KMS-11 (cell line): ENCODE measurements at regions not wholly inside any gene's neighbourhood (a gene's known extent, or its start where the extent isn't known, plus 50 kb on each side); places are given as distances from the start of the nearest gene placed in this dataset.

Source experiments
- H2AFZ ChIP-seq: fragments of 200-600 bp; sonication (generic); 2 replicates; pipeline ENCODE4 v1.6.1; 2016; ENCODE audit warnings: antibody characterized with exemption, mixed run types, low read depth
- H3K27ac ChIP-seq: fragments of 200-600 bp; sonication (generic); 2 replicates; pipeline ENCODE4 v1.6.1; 2016; ENCODE audit warnings: mild to moderate bottlenecking, mixed run types
- H3K27me3 ChIP-seq: fragments of 200-600 bp; sonication (generic); 2 replicates; pipeline ENCODE4 v1.6.1; 2017; ENCODE audit warnings: mild to moderate bottlenecking, low read depth, mixed run types, moderate library complexity; ENCODE audit not compliant: insufficient read depth
- H3K36me3 ChIP-seq: fragments of 200-600 bp; sonication (generic); 2 replicates; pipeline ENCODE4 v1.6.1; 2017; ENCODE audit warnings: mild to moderate bottlenecking, mixed run types; ENCODE audit not compliant: insufficient read depth
- H3K4me1 ChIP-seq: fragments of 200-600 bp; sonication (generic); 2 replicates; pipeline ENCODE4 v1.6.1; 2016; ENCODE audit warnings: mild to moderate bottlenecking, low read depth, mixed run types; ENCODE audit not compliant: poor library complexity, severe bottlenecking
- H3K4me2 ChIP-seq: fragments of 200-600 bp; sonication (generic); 2 replicates; pipeline ENCODE4 v1.7.0; 2016; ENCODE audit warnings: mild to moderate bottlenecking, mixed run types
- H3K4me3 ChIP-seq: fragments of 200-600 bp; sonication (generic); IDR thresholded peaks from 2 replicates; pipeline ENCODE4 v1.6.1; 2017; ENCODE audit warnings: low read depth, low read length, mixed read lengths; ENCODE audit not compliant: insufficient read depth
- H3K79me2 ChIP-seq: fragments of 200-600 bp; sonication (generic); 2 replicates; pipeline ENCODE4 v1.6.1; 2016; ENCODE audit warnings: low read depth, mixed run types; ENCODE audit not compliant: insufficient read depth
- H3K9ac ChIP-seq: fragments of 200-600 bp; sonication (generic); 2 replicates; pipeline ENCODE4 v1.6.1; 2016; ENCODE audit warnings: mild to moderate bottlenecking, mixed run types
- H4K20me1 ChIP-seq: fragments of 200-600 bp; sonication (generic); 2 replicates; pipeline ENCODE4 v1.6.1; 2016; ENCODE audit warnings: mild to moderate bottlenecking, mixed run types; ENCODE audit not compliant: insufficient read depth
- CTCF ChIP-seq: fragments of 200-600 bp; sonication (generic); conservative IDR thresholded peaks from 2 replicates; pipeline ENCODE4 v1.6.1; 2017; ENCODE audit warnings: low read depth, mild to moderate bottlenecking, antibody characterized with exemption, low read length, moderate library complexity, mixed read lengths

GRCh38 chr6:140070846-140071473 is 696.5 kb upstream of the CITED2 start:
- H3K4me3 ChIP-seq, result no peak overlapping the region
- H3K79me2 ChIP-seq, result no peaks in the 10 kb centered on the region
- H4K20me1 ChIP-seq, result no peaks in the 10 kb centered on the region
- H3K4me2 ChIP-seq, result no peak overlapping the region
- H3K27me3 ChIP-seq, result no peaks in the 10 kb centered on the region
- TF ChIP-seq CTCF, result no peak
- no peak overlapping the region for H3K27ac ChIP-seq
- H3K36me3 ChIP-seq, result no peaks in the 10 kb centered on the region
- no peak overlapping the region for H2AFZ ChIP-seq
- no peaks in the 10 kb centered on the region for H3K4me1 ChIP-seq
- no peak overlapping the region for H3K9ac ChIP-seq

GRCh38 chr6:140069576-140069975 is 695.1 kb upstream of the CITED2 start:
- Histone ChIP-seq H3K9ac (no peak overlapping the region), H3K4me2 (no peak overlapping the region), H2AFZ (no peak overlapping the region), H3K79me2 (no peaks in the 10 kb centered on the region), H3K4me3 (no peak overlapping the region), H3K27ac (no peak overlapping the region), H4K20me1 (no peaks in the 10 kb centered on the region), H3K36me3 (no peaks in the 10 kb centered on the region), H3K27me3 (no peaks in the 10 kb centered on the region), H3K4me1 (no peaks in the 10 kb centered on the region)
- TF ChIP-seq CTCF, result no peak

- Histone ChIP-seq H4K20me1 (no peaks in the 10 kb centered on the region), H3K4me2 (no peak overlapping the region), H3K9ac (no peak overlapping the region), H2AFZ (no peak overlapping the region), H3K4me3 (no peak overlapping the region), H3K36me3 (no peaks in the 10 kb centered on the region), H3K4me1 (no peaks in the 10 kb centered on the region), H3K27ac (no peak overlapping the region), H3K27me3 (no peaks in the 10 kb centered on the region), H3K79me2 (no peaks in the 10 kb centered on the region)
- no peak for TF ChIP-seq CTCF
Observed at GRCh38 chr6:140068801-140069200, 694.4 kb upstream of the CITED2 start.

- Histone ChIP-seq H3K27me3 (no peaks in the 10 kb centered on the region), H3K79me2 (no peaks in the 10 kb centered on the region), H3K9ac (no peak overlapping the region), H3K4me1 (no peaks in the 10 kb centered on the region), H3K27ac (no peak overlapping the region), H3K36me3 (no peaks in the 10 kb centered on the region), H3K4me2 (no peak overlapping the region), H4K20me1 (no peaks in the 10 kb centered on the region), H3K4me3 (no peak overlapping the region), H2AFZ (no peak overlapping the region)
- TF ChIP-seq CTCF, result no peak
Observed at GRCh38 chr6:140064366-140064765, 689.9 kb upstream of the CITED2 start.

- Histone ChIP-seq H3K9ac (no peak overlapping the region), H3K4me3 (no peak overlapping the region), H2AFZ (no peak overlapping the region), H3K4me2 (no peak overlapping the region), H3K27me3 (no peaks in the 10 kb centered on the region), H3K4me1 (no peaks in the 10 kb centered on the region), H4K20me1 (no peaks in the 10 kb centered on the region), H3K36me3 (no peaks in the 10 kb centered on the region), H3K79me2 (no peaks in the 10 kb centered on the region), H3K27ac (no peak overlapping the region)
- no peak for TF ChIP-seq CTCF
Observed at GRCh38 chr6:140063021-140063399, 688.6 kb upstream of the CITED2 start.
